ENCODE measurements at regions not wholly inside any gene's neighbourhood (a gene's known extent, or its start where the extent isn't known, plus 50 kb on each side); places are given as distances from the start of the nearest gene placed in this dataset.

- no peak for TF ChIP-seq CTCF (IDR thresholded peaks at IDR 0.05)
- no peak for TF ChIP-seq POLR2A (IDR thresholded peaks at IDR 0.05)
These were observed 173.4 kb upstream of the NRP1 start for GRCh38 chr10:33507662-33508425.

Data from right lobe of liver (tissue), 4 donors.